Breast epithelium (tissue), 4 donors: ENCODE measurements at regions not wholly inside any gene's neighbourhood (a gene's known extent, or its start where the extent isn't known, plus 50 kb on each side); places are given as distances from the start of the nearest gene placed in this dataset.

Source experiments
- DNase-seq, 2 donors: peaks; one replicate each; pipeline ENCODE4 v3.0.0-alpha.2; 2019; ENCODE audit warnings: low spot score in 2 of 2
- H3K27ac ChIP-seq, 2 donors: fragments of 200-600 bp; sonication (generic) in 1 of 2; one replicate each; pipeline ENCODE4 v1.5.1; 2016 to 2019; ENCODE audit warnings: mild to moderate bottlenecking in 1 of 2
- H3K27me3 ChIP-seq, 2 donors: fragments of 200-600 bp; sonication (generic) in 1 of 2; one replicate each; pipeline versions ENCODE4 v1.5.1 to v1.6.0; 2017 to 2019; ENCODE audit warnings: control low read depth in 1 of 2, mild to moderate bottlenecking in 1 of 2
- H3K36me3 ChIP-seq: fragments of 200-600 bp; one replicate; pipeline ENCODE4 v1.5.1; 2019
- H3K4me1 ChIP-seq, 2 donors: fragments of 200-600 bp; sonication (generic); one replicate each; pipeline ENCODE4 v1.5.1; 2016 to 2019; ENCODE audit warnings: control low read depth in 1 of 2
- H3K4me3 ChIP-seq, 3 donors: fragments of 200-600 bp; sonication (generic); 1 replicate in 2 of 3; 2 replicates in 1 of 3; pipeline ENCODE4 v1.5.1; 2016 to 2019; ENCODE audit warnings: mild to moderate bottlenecking in 3 of 3, moderate library complexity in 2 of 3
- H3K9me3 ChIP-seq, 2 donors: fragments of 200-600 bp; sonication (generic) in 1 of 2; one replicate each; pipeline ENCODE4 v1.5.1; 2016 to 2019; ENCODE audit warnings: control low read depth in 1 of 2
- POLR2A ChIP-seq: fragments of 450-650 bp; IDR thresholded peaks from one replicate; pipeline ENCODE4 v1.6.1; 2016; ENCODE audit warnings: antibody characterized with exemption, mild to moderate bottlenecking, moderate library complexity
- POLR2AphosphoS5 ChIP-seq, 3 donors: sonication (generic); formaldehyde crosslinking; IDR thresholded peaks; one replicate each; pipeline ENCODE4 v1.6.1; 2017; ENCODE audit warnings: antibody characterized with exemption in 3 of 3
- intact Hi-C: fragments of 100-400 bp; cut with DNase I; formaldehyde crosslinking; loops from one replicate; pipeline ENCODE4 v1.15.1; 2023; ENCODE audit warnings: low total_unique reads
- TF ChIP-seq, protein P1 (sequence below), 3 donors: fragments of 450-650 bp; IDR thresholded peaks; one replicate each; pipeline ENCODE4 v1.5.1; 2016 to 2017; ENCODE audit warnings: antibody characterized with exemption in 3 of 3, mild to moderate bottlenecking in 3 of 3, moderate library complexity in 3 of 3

GRCh38 chr2:187875261-187876141, 321.3 kb upstream of the TFPI start:
- DNase-seq, result no peak
- TF ChIP-seq POLR2AphosphoS5 (IDR thresholded peaks at IDR 0.05) (no peak), POLR2A (no peak)
- TF ChIP-seq, protein P1, sequence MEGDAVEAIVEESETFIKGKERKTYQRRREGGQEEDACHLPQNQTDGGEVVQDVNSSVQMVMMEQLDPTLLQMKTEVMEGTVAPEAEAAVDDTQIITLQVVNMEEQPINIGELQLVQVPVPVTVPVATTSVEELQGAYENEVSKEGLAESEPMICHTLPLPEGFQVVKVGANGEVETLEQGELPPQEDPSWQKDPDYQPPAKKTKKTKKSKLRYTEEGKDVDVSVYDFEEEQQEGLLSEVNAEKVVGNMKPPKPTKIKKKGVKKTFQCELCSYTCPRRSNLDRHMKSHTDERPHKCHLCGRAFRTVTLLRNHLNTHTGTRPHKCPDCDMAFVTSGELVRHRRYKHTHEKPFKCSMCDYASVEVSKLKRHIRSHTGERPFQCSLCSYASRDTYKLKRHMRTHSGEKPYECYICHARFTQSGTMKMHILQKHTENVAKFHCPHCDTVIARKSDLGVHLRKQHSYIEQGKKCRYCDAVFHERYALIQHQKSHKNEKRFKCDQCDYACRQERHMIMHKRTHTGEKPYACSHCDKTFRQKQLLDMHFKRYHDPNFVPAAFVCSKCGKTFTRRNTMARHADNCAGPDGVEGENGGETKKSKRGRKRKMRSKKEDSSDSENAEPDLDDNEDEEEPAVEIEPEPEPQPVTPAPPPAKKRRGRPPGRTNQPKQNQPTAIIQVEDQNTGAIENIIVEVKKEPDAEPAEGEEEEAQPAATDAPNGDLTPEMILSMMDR (IDR thresholded peaks at IDR 0.05), result no peak
- H3K27ac ChIP-seq, result no peak overlapping the region
- H3K4me1 ChIP-seq, result no peaks in the 10 kb centered on the region
- no peaks in the 10 kb centered on the region for H3K27me3 ChIP-seq
- intact Hi-C loops, result no loop called here
- H3K36me3 ChIP-seq, result no peaks in the 10 kb centered on the region
- no peaks in the 10 kb centered on the region for H3K9me3 ChIP-seq
- H3K4me3 ChIP-seq, result no peak overlapping the region

- no peak overlapping the region for H3K27ac ChIP-seq
- no peak overlapping the region for H3K4me3 ChIP-seq
- no peaks in the 10 kb centered on the region for H3K4me1 ChIP-seq
- H3K27me3 ChIP-seq, result no peaks in the 10 kb centered on the region
- DNase-seq, result no peak
- intact Hi-C loops, result no loop called here
- H3K36me3 ChIP-seq, result no peaks in the 10 kb centered on the region
- H3K9me3 ChIP-seq, result no peaks in the 10 kb centered on the region
- no peak for TF ChIP-seq POLR2AphosphoS5 (IDR thresholded peaks at IDR 0.05)
- no peak for TF ChIP-seq POLR2A
- TF ChIP-seq, protein P1 (IDR thresholded peaks at IDR 0.05), result no peak
Observed at GRCh38 chr2:187876554-187876953, 322.3 kb upstream of the TFPI start.

GRCh38 chr2:187877391-187877790, 323.2 kb upstream of the TFPI start:
- no peak overlapping the region for H3K27ac ChIP-seq
- H3K9me3 ChIP-seq, result no peaks in the 10 kb centered on the region
- TF ChIP-seq, protein P1 (IDR thresholded peaks at IDR 0.05), result no peak
- no peak for TF ChIP-seq POLR2A
- TF ChIP-seq POLR2AphosphoS5 (IDR thresholded peaks at IDR 0.05), result no peak
- no peak for DNase-seq
- intact Hi-C loops, result no loop called here
- no peaks in the 10 kb centered on the region for H3K36me3 ChIP-seq
- H3K4me3 ChIP-seq, result no peak overlapping the region
- H3K27me3 ChIP-seq, result no peaks in the 10 kb centered on the region
- H3K4me1 ChIP-seq, result no peaks in the 10 kb centered on the region

DNA sequence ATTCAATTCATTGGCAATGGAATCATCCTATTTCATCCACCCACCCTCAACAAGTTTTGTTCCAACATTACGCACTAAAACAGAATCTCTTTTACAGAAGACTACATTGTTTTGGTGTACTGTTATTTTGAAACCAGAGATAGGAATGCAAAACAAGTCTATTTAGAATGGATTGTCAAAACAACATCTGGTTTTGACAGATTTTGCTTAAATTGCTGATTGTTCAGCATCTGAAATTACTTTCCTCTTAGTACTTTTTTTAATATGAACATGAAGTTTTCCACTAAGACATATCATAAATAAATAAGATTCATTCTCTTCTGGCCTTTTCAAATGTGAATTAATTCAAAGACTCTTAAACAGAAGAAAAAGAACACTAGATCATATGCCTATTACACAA, 323.9 kb upstream of the TFPI start:
- intact Hi-C loops, result no loop called here
- TF ChIP-seq, protein P1 (IDR thresholded peaks at IDR 0.05), result no peak
- TF ChIP-seq POLR2A (no peak), POLR2AphosphoS5 (IDR thresholded peaks at IDR 0.05) (no peak)

GRCh38 chr2:187879491-187879890, 325.3 kb upstream of the TFPI start:
- DNase-seq, result no peak
- no peaks in the 10 kb centered on the region for H3K27me3 ChIP-seq
- no peaks in the 10 kb centered on the region for H3K4me1 ChIP-seq
- no peaks in the 10 kb centered on the region for H3K9me3 ChIP-seq
- intact Hi-C loops, result no loop called here
- no peak overlapping the region for H3K27ac ChIP-seq
- no peak overlapping the region for H3K4me3 ChIP-seq
- no peaks in the 10 kb centered on the region for H3K36me3 ChIP-seq
- TF ChIP-seq, protein P1 (IDR thresholded peaks at IDR 0.05), result no peak
- TF ChIP-seq POLR2A (no peak), POLR2AphosphoS5 (IDR thresholded peaks at IDR 0.05) (no peak)

More for the DNA sequence above, 323.9 kb upstream of the TFPI start:
- Histone ChIP-seq H3K4me1 (no peaks in the 10 kb centered on the region), H3K4me3 (no peak overlapping the region), H3K36me3 (no peaks in the 10 kb centered on the region), H3K27ac (no peak overlapping the region), H3K9me3 (no peaks in the 10 kb centered on the region), H3K27me3 (no peaks in the 10 kb centered on the region)
- DNase-seq, result no peak
